ENCODE measurements at regions not wholly inside any gene's neighbourhood (a gene's known extent, or its start where the extent isn't known, plus 50 kb on each side); places are given as distances from the start of the nearest gene placed in this dataset.

DNA sequence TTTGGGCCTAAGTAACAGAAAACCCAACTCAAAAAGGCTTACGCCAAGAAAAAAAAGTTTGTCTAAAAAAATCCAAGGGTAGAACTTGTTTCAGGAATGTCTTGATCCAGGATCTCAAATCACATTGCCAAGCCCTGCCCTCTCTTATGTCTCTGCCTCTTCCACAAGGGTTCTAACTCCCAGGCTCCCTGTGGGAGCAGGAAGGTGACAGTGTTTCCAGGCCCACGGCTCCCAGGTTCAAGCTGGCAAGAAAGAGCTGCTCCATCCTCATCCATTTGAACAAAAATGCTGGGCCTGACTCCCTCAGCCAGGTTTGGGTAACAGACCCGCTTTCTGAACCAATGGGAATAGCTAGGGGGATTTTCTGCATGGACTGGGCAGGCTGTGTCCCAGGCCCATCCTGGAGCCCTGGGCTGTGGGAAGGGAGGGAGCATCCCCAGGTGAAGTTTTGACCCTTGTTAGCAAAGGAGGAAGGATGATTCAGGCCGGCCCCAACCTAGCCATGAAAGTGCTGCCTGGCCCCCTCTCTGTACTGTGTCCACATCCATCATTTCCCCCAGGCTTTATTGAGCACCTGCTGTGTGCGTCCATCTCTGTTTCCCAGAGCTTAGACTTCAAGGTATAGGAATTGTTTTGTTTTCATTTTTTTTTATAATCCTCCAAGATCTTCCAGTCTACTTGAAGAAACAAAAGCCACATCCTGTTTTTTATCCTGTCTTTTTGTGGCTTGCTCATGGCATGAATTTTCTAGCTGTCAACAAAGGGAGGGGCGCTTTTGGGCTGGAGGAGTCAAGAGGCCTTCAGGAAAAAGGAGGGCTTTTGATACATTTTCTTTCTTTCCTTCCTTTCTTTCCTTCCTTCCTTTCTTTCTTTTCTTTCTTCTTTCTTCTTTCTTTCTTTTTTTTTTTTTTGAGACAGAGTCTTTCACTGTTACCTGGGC, 159.8 kb downstream of the TFAP2C start:
- DNase-seq (ENCODE audit: low spot score in 2 of 2), result no peak
- no peak for TF ChIP-seq CTCF (IDR thresholded peaks at IDR 0.05)
- no peaks in the 10 kb centered on the region for H3K4me1 ChIP-seq
- no peak overlapping the region for H3K27ac ChIP-seq
- H3K36me3 ChIP-seq, result no peaks in the 10 kb centered on the region
- H3K4me3 ChIP-seq, result no peak overlapping the region
- intact Hi-C loops (cut with DNase I), result no loop called here
- H3K9me3 ChIP-seq, result no peaks in the 10 kb centered on the region
- H3K27me3 ChIP-seq, result no peaks in the 10 kb centered on the region

- Histone ChIP-seq H3K9me3 (no peaks in the 10 kb centered on the region), H3K27ac (no peak overlapping the region), H3K27me3 (no peaks in the 10 kb centered on the region), H3K4me1 (no peaks in the 10 kb centered on the region), H3K36me3 (no peaks in the 10 kb centered on the region), H3K4me3 (no peak overlapping the region)
- intact Hi-C loops (cut with DNase I), result no loop called here
- TF ChIP-seq CTCF (IDR thresholded peaks at IDR 0.05), result no peak
- DNase-seq (ENCODE audit: low spot score in 2 of 2), result no peak
Observed at GRCh38 chr20:56793916-56794315, 164.8 kb downstream of the TFAP2C start.

DNA sequence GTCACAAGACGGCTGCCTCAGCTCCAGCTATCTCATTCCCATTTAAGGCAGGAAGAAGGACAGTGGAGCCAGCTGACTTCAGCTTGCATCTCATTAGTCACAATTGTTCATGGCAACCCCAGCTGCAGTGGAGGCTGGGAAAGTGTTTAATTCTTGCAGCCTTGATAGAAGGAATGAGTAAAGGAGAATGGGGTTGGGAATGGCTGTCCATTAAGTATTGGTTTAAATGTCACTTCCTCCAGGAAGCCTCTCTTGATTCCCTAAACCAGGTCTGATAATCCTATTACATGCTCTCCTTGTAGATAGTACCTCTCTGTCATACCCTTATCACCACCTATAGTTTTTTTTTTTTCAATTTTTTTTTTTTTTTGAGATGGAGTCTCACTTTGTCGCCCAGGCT, 166.4 kb downstream of the TFAP2C start:
- Histone ChIP-seq H3K9me3 (no peaks in the 10 kb centered on the region), H3K27me3 (no peaks in the 10 kb centered on the region), H3K4me1 (no peaks in the 10 kb centered on the region), H3K4me3 (no peak overlapping the region), H3K36me3 (no peaks in the 10 kb centered on the region), H3K27ac (no peak overlapping the region)
- DNase-seq (ENCODE audit: low spot score in 2 of 2), result no peak
- TF ChIP-seq CTCF (IDR thresholded peaks at IDR 0.05), result no peak
- intact Hi-C loops (cut with DNase I), result no loop called here

DNA sequence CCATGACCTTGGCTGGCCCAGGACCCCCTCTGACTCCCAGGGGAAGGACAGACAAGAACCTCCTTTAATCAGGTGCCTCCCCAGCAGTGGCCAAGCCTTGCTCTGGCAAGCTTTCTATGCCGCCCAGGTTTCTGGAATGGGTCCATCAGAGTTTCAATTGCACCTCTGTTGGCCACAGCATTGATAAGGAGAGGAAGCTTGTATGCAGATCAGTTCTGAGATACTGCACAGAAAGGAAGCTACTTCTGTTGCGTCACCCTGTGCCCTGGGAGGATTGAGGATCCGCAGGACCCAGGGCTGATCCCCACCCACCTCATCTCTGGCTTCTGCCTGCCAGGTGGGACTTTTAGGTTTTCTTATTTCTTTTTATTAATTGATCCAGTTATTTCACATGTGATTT, 167.2 kb downstream of the TFAP2C start:
- TF ChIP-seq CTCF (IDR thresholded peaks at IDR 0.05), result no peak
- Histone ChIP-seq H3K27ac (no peak overlapping the region), H3K27me3 (no peaks in the 10 kb centered on the region), H3K36me3 (no peaks in the 10 kb centered on the region), H3K4me3 (no peak overlapping the region), H3K4me1 (no peaks in the 10 kb centered on the region), H3K9me3 (no peaks in the 10 kb centered on the region)
- intact Hi-C loops (cut with DNase I), result no loop called here
- no peak for DNase-seq (ENCODE audit: low spot score in 2 of 2)

GRCh38 chr20:56797023-56797422, 167.9 kb downstream of the TFAP2C start:
- no peak overlapping the region for H3K27ac ChIP-seq
- H3K27me3 ChIP-seq, result no peaks in the 10 kb centered on the region
- TF ChIP-seq CTCF (IDR thresholded peaks at IDR 0.05), result no peak
- H3K4me3 ChIP-seq, result no peak overlapping the region
- no peaks in the 10 kb centered on the region for H3K36me3 ChIP-seq
- no peaks in the 10 kb centered on the region for H3K4me1 ChIP-seq
- no peaks in the 10 kb centered on the region for H3K9me3 ChIP-seq
- intact Hi-C loops (cut with DNase I), result no loop called here
- no peak for DNase-seq (ENCODE audit: low spot score in 2 of 2)

Measured in ascending aorta (tissue), 2 donors.